ENCODE measurements at regions not wholly inside any gene's neighbourhood (a gene's known extent, or its start where the extent isn't known, plus 50 kb on each side); places are given as distances from the start of the nearest gene placed in this dataset.
"Not testable (repeated sequence)": the region's sequence is repeated elsewhere in the genome, so short reads cannot be mapped to it uniquely, and the experiment has no call there.

DNA sequence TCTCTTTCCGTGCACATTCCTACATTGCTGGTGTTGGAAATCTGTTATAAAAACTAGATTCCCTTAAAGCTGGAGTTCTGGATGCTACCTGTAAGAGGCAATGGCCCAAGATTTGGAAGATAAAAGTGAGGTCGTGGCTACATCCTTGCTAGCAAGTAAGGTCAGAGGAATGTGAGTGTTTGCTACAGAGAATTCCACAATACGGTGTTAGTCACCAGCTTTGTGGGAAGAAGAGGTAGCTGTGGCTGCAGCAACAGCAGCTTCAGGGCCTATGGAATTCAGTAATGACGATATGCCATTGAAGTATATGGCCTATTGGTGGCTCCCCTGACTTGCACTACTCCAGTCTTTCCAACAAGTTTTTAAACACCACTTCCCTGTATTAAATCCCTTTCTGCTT, 227.7 kb upstream of the TMEM260 start:
- Histone ChIP-seq H3K36me3 (replicated peaks) (no peaks in the 10 kb centered on the region), H3K9me3 (no peaks in the 10 kb centered on the region; the same call in 1 of the 2 replicates), H3K4me3 (no peak overlapping the region), H3K4me1 (no peaks in the 10 kb centered on the region), H3K27me3 (ENCODE audit: low read depth) (no peaks in the 10 kb centered on the region)
- in situ Hi-C loops (cut with MboI; ENCODE audit: low sequenced_read_pairs) = no loop called here
- no peak for DNase-seq (ENCODE audit: low spot score in 2 of 2)

GRCh38 chr14:56352999-56353398, 226.6 kb upstream of the TMEM260 start:
- H3K4me3 ChIP-seq = no peak overlapping the region
- H3K27me3 ChIP-seq (ENCODE audit: low read depth) = no peaks in the 10 kb centered on the region
- no peaks in the 10 kb centered on the region for H3K4me1 ChIP-seq
- H3K9me3 ChIP-seq = no peaks in the 10 kb centered on the region; the same call in 1 of the 2 replicates
- no peaks in the 10 kb centered on the region for H3K36me3 ChIP-seq (replicated peaks)
- DNase-seq (ENCODE audit: low spot score in 2 of 2) = no peak
- in situ Hi-C loops (cut with MboI; ENCODE audit: low sequenced_read_pairs) = no loop called here

DNA sequence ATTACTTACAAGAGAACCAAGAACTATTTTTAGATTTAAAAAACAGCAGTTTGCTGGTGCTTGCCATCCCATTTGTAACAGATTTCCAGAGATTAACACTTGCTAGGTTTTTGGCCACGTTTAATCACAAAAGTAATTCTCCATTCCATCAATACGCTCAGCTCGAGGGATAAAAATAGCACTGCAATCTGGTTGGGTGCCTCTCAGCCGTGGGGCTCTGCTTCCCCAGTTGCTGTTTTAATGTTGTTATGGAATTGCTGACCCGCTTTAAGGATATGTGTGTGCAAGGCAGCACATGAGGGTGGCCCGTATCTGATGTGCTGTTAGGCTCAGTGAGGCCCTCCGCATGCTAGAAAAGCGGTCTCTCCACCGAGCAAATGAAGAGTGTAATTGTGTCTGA, 222.2 kb upstream of the TMEM260 start:
- H3K4me3 ChIP-seq = no peak overlapping the region
- H3K27me3 ChIP-seq (ENCODE audit: low read depth) = no peaks in the 10 kb centered on the region

GRCh38 chr14:56358275-56358674, 221.3 kb upstream of the TMEM260 start:
- H3K4me3 ChIP-seq = no peak overlapping the region
- no peak for DNase-seq (ENCODE audit: low spot score in 2 of 2)
- H3K9me3 ChIP-seq = no peaks in the 10 kb centered on the region
- H3K4me1 ChIP-seq = no peaks in the 10 kb centered on the region
- no peaks in the 10 kb centered on the region for H3K36me3 ChIP-seq (replicated peaks)
- H3K27me3 ChIP-seq (ENCODE audit: low read depth) = no peaks in the 10 kb centered on the region
- in situ Hi-C loops (cut with MboI; ENCODE audit: low sequenced_read_pairs) = no loop called here

More for the DNA sequence above, 222.2 kb upstream of the TMEM260 start:
- H3K36me3 ChIP-seq (replicated peaks) = no peaks in the 10 kb centered on the region
- in situ Hi-C loops (cut with MboI; ENCODE audit: low sequenced_read_pairs) = no loop called here
- no peak for DNase-seq (ENCODE audit: low spot score in 2 of 2)
- H3K9me3 ChIP-seq = no peaks in the 10 kb centered on the region
- no peaks in the 10 kb centered on the region for H3K4me1 ChIP-seq

DNA sequence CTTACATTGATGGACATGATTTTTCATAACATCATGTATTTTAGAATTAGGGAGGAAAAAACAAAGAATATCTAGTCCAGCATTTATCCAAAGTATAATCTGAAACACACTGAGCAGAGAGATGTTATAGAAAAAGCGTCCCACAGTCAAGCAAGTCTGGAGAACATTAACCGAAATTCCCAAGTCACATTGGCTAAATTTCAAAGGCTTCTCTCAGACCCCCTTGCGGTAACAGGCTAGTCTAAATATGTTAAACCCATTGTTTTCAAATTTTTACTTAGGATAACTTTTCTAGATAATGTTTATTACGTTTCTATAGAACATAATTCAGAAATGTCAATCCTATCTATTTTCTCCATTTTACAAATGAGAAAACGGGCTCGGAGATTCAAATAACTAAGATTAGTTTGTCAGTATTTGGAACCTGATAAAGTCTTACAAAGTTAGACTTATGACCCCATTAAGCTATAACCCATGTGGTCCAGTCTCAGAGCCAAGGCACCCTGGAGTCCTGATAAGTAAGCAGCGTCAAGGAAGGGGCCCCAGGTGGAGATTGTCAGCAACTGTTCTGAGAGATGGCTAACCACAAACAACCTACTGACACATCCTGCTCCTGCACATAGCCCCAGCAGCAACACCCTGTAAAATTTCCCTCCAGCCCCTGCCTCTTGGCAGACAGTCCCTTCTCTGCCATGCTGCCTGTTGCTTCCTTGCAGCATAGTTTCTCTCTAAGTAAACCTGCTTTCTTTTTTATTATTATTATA, 220.6 kb upstream of the TMEM260 start:
- Histone ChIP-seq H3K36me3 (replicated peaks) (no peaks in the 10 kb centered on the region), H3K4me3 (no peak overlapping the region), H3K27me3 (ENCODE audit: low read depth) (no peaks in the 10 kb centered on the region), H3K9me3 (no peaks in the 10 kb centered on the region), H3K4me1 (no peaks in the 10 kb centered on the region)
- in situ Hi-C loops (cut with MboI; ENCODE audit: low sequenced_read_pairs) = no loop called here
- no peak for DNase-seq (ENCODE audit: low spot score in 2 of 2)

DNA sequence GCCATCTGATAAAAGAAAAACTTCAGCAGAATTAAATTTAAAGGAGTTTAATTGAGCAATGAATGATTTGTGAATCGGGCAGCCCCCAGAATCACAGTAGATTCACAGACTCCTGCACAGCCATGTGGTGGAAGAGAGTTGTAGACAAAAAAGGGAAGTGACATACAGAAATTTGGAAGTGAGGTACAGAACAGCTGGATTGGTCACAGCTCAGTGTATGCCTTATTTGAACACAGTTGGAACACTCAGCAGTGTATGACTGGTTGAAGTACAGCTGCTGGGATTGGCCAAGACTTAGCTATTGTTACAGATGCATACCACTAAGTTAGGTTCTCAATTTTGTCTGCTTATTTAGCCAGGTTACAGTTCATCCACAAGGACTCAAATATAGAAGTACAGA, 213.9 kb upstream of the TMEM260 start:
- H3K27me3 ChIP-seq (ENCODE audit: low read depth); DNase-seq (ENCODE audit: low spot score in 2 of 2); H3K4me3 ChIP-seq; H3K9me3 ChIP-seq; in situ Hi-C loops (cut with MboI; ENCODE audit: low sequenced_read_pairs); H3K4me1 ChIP-seq; H3K36me3 ChIP-seq (replicated peaks): not testable (repeated sequence)

DNA sequence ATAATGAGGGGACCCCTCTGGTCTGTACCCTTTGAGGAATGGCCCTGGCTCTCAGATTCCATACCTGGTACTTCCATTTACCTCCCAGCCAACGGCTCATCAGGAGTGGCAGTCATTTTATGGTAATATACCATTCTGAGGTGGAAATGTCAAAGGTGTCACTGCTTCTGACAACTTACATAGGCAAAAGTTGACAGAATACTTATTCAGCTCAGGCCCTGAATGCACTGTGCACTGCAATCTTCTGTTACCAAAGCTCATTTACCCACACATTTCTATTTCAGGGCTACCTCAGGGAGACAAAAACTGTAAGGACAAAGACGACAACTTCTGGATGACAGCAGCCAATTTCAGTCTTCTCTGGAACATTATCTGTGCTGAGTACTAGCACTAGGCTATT, 212.2 kb upstream of the TMEM260 start:
- no peak overlapping the region for H3K4me3 ChIP-seq
- H3K36me3 ChIP-seq (replicated peaks) = no peaks in the 10 kb centered on the region
- H3K27me3 ChIP-seq (ENCODE audit: low read depth) = peaks cover 6% of the 10 kb centered on the region
- H3K9me3 ChIP-seq = no peaks in the 10 kb centered on the region; the same call in 1 of the 2 replicates
- in situ Hi-C loops (cut with MboI; ENCODE audit: low sequenced_read_pairs) = no loop called here
- DNase-seq (ENCODE audit: low spot score in 2 of 2) = no peak
- no peaks in the 10 kb centered on the region for H3K4me1 ChIP-seq

DNA sequence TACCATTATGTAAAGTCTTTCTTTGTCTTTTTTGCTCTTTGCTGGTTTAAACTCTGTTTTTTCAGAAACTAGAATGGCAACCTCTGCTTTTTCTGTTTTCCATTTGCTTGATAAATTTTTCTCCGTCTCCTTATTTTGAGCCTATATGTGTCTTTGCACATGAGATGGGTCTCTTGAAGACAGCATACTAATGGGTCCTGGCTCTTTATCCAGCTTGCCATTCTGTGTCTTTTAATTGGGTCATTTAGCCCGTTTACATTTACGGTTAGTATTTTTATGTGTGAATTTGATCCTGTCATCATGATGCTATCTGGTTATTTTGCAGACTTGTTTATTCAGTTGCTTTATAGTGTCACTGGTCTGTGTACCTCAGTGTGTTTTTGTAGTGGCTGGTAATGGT, 207.9 kb upstream of the TMEM260 start:
- H3K4me3 ChIP-seq = no peak overlapping the region
- no peaks in the 10 kb centered on the region; the same call in 1 of the 2 replicates for H3K27me3 ChIP-seq (ENCODE audit: low read depth)
- DNase-seq (ENCODE audit: low spot score in 2 of 2) = no peak
- no peaks in the 10 kb centered on the region for H3K36me3 ChIP-seq (replicated peaks)
- no peaks in the 10 kb centered on the region for H3K4me1 ChIP-seq
- H3K9me3 ChIP-seq = no peaks in the 10 kb centered on the region; the same call in 1 of the 2 replicates
- in situ Hi-C loops (cut with MboI; ENCODE audit: low sequenced_read_pairs) = no loop called here

GRCh38 chr14:56374421-56374820, 205.2 kb upstream of the TMEM260 start:
- in situ Hi-C loops (cut with MboI; ENCODE audit: low sequenced_read_pairs) = no loop called here
- no peak overlapping the region for H3K4me3 ChIP-seq

GRCh38 chr14:56378046-56378445, 201.6 kb upstream of the TMEM260 start:
- in situ Hi-C loops (cut with MboI; ENCODE audit: low sequenced_read_pairs) = no loop called here
- Histone ChIP-seq H3K9me3 (no peaks in the 10 kb centered on the region), H3K36me3 (replicated peaks) (no peaks in the 10 kb centered on the region), H3K27me3 (ENCODE audit: low read depth) (no peaks in the 10 kb centered on the region), H3K4me1 (no peaks in the 10 kb centered on the region), H3K4me3 (no peak overlapping the region)
- no peak for DNase-seq (ENCODE audit: low spot score in 2 of 2)

More at GRCh38 chr14:56374421-56374820, 205.2 kb upstream of the TMEM260 start:
- Histone ChIP-seq H3K36me3 (replicated peaks) (no peaks in the 10 kb centered on the region), H3K9me3 (no peaks in the 10 kb centered on the region; the same call in 1 of the 2 replicates), H3K4me1 (no peaks in the 10 kb centered on the region), H3K27me3 (ENCODE audit: low read depth) (no peaks in the 10 kb centered on the region; the same call in 1 of the 2 replicates)
- DNase-seq (ENCODE audit: low spot score in 2 of 2) = no peak

GRCh38 chr14:56378475-56378877, 201.1 kb upstream of the TMEM260 start:
- in situ Hi-C loops (cut with MboI; ENCODE audit: low sequenced_read_pairs) = no loop called here
- no peaks in the 10 kb centered on the region for H3K4me1 ChIP-seq
- H3K36me3 ChIP-seq (replicated peaks) = no peaks in the 10 kb centered on the region
- no peak for DNase-seq (ENCODE audit: low spot score in 2 of 2)
- no peaks in the 10 kb centered on the region for H3K9me3 ChIP-seq
- 0 out of 2 replicates have a peak, but pooled peaks cover 1% of the 10 kb centered on the region for H3K27me3 ChIP-seq (ENCODE audit: low read depth)
- H3K4me3 ChIP-seq = no peak overlapping the region

GRCh38 chr14:56379956-56380355, 199.6 kb upstream of the TMEM260 start:
- Histone ChIP-seq H3K4me1 (no peaks in the 10 kb centered on the region), H3K4me3 (no peak overlapping the region), H3K36me3 (replicated peaks) (no peaks in the 10 kb centered on the region), H3K9me3 (no peaks in the 10 kb centered on the region), H3K27me3 (ENCODE audit: low read depth) (0 out of 2 replicates have a peak, but pooled peaks cover 7% of the 10 kb centered on the region)
- in situ Hi-C loops (cut with MboI; ENCODE audit: low sequenced_read_pairs) = no loop called here
- DNase-seq (ENCODE audit: low spot score in 2 of 2) = no peak

DNA sequence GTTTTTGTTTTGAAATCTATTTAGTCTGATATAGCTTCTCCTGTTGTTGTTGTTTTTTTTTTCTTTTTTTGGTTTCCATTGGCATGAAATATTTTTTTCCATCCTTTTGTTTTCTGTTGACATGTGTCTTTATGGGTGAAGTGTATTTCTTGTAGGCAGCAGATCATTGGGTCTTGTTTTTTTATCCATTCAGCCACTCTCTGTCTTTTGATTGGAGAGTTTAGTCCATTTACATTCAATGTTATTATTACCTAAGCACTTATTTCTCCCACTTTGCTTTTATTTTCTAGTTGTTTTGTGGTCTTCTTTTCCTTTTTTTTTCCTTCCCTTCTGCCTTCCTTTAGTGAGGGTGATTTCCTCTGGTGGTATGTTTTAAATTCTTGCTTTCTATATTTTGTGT, 193.6 kb upstream of the TMEM260 start:
- in situ Hi-C loops (cut with MboI; ENCODE audit: low sequenced_read_pairs) = no loop called here
- Histone ChIP-seq H3K4me3 (no peak overlapping the region), H3K36me3 (replicated peaks) (no peaks in the 10 kb centered on the region), H3K9me3 (no peaks in the 10 kb centered on the region), H3K4me1 (no peaks in the 10 kb centered on the region), H3K27me3 (ENCODE audit: low read depth) (0 out of 2 replicates have a peak, but pooled peaks cover 7% of the 10 kb centered on the region)
- DNase-seq (ENCODE audit: low spot score in 2 of 2) = no peak

DNA sequence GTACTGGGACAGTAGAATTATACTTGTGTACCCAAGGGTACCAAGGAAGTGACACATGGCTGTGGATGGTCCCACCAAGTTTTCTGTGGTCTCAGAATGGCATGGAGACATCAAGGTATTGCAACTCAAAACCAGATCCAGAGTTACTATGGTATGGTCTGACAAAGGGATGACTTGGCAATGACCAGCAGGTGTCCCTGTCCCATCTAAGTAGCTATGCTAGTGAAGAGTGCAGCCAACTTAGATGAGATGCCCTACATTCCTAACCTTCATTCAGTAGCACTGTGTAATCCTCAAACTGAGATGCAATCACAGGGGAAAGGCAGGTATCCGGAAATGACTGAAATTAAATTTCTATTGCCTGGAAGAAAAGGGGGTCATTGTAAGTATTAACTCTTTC, 188.7 kb upstream of the TMEM260 start:
- Histone ChIP-seq H3K4me1 (no peaks in the 10 kb centered on the region), H3K4me3 (no peak overlapping the region), H3K27me3 (ENCODE audit: low read depth) (no peaks in the 10 kb centered on the region), H3K36me3 (replicated peaks) (no peaks in the 10 kb centered on the region), H3K9me3 (no peaks in the 10 kb centered on the region)
- DNase-seq (ENCODE audit: low spot score in 2 of 2) = no peak
- in situ Hi-C loops (cut with MboI; ENCODE audit: low sequenced_read_pairs) = no loop called here
